ENCODE measurements at regions not wholly inside any gene's neighbourhood (a gene's known extent, or its start where the extent isn't known, plus 50 kb on each side); places are given as distances from the start of the nearest gene placed in this dataset.

GRCh38 chr19:5286465-5287029 is 54.1 kb downstream of the PTPRS start:
- no peak for TF ChIP-seq EZH2 (IDR thresholded peaks at IDR 0.05; ENCODE audit: low read depth)
- TF ChIP-seq CTCF (conservative IDR thresholded peaks at IDR 0.05): no peak

Data from PC-9 (cell line).